Mammary epithelial cell (primary cell): ENCODE measurements at regions not wholly inside any gene's neighbourhood (a gene's known extent, or its start where the extent isn't known, plus 50 kb on each side); places are given as distances from the start of the nearest gene placed in this dataset.

Experiments
- EZH2 ChIP-seq: IDR thresholded peaks from 2 replicates; pipeline ENCODE4 v1.6.1; 2012; ENCODE audit warnings: low read length, inconsistent platforms, borderline replicate concordance
- TF ChIP-seq, protein P1 (sequence below), 2 donors: IDR thresholded peaks in 1 of 2; conservative IDR thresholded peaks in 1 of 2; 2 replicates each; pipeline ENCODE4 v1.5.1; 2011 to 2012; ENCODE audit warnings: inconsistent platforms in 2 of 2, low read length in 2 of 2, mild to moderate bottlenecking in 2 of 2, control low read depth in 1 of 2, low read depth in 1 of 2; ENCODE audit not compliant: insufficient read depth in 1 of 2; ENCODE audit errors: extremely low read depth in 1 of 2

- TF ChIP-seq, protein P1, sequence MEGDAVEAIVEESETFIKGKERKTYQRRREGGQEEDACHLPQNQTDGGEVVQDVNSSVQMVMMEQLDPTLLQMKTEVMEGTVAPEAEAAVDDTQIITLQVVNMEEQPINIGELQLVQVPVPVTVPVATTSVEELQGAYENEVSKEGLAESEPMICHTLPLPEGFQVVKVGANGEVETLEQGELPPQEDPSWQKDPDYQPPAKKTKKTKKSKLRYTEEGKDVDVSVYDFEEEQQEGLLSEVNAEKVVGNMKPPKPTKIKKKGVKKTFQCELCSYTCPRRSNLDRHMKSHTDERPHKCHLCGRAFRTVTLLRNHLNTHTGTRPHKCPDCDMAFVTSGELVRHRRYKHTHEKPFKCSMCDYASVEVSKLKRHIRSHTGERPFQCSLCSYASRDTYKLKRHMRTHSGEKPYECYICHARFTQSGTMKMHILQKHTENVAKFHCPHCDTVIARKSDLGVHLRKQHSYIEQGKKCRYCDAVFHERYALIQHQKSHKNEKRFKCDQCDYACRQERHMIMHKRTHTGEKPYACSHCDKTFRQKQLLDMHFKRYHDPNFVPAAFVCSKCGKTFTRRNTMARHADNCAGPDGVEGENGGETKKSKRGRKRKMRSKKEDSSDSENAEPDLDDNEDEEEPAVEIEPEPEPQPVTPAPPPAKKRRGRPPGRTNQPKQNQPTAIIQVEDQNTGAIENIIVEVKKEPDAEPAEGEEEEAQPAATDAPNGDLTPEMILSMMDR (conservative IDR thresholded peaks at IDR 0.05 in 1 of 2, IDR thresholded peaks at IDR 0.05 in 1 of 2; ENCODE audit: extremely low read depth in 1 of 2, insufficient read depth in 1 of 2, low read depth in 1 of 2, low read length in 2 of 2): no peak
- no peak for TF ChIP-seq EZH2
Measured at GRCh38 chr5:98401656-98402055, 371.8 kb upstream of the RGMB start.
